Ovary (tissue), 1 donor: ENCODE measurements at regions not wholly inside any gene's neighbourhood (a gene's known extent, or its start where the extent isn't known, plus 50 kb on each side); places are given as distances from the start of the nearest gene placed in this dataset.

Experiments used
- EP300 ChIP-seq: sonication (generic); formaldehyde crosslinking; IDR thresholded peaks from one replicate; pipeline ENCODE4 v1.6.1; 2017; ENCODE audit warnings: antibody characterized with exemption
- POLR2A ChIP-seq: fragments of 450-650 bp; IDR thresholded peaks from one replicate; pipeline ENCODE4 v1.6.1; 2017; ENCODE audit warnings: antibody characterized with exemption, mild to moderate bottlenecking, moderate library complexity

GRCh38 chr16:85527767-85528297 lies 85.3 kb upstream of the GSE1 start:
- TF ChIP-seq POLR2A (no peak), EP300 (no peak)
